ENCODE measurements at regions not wholly inside any gene's neighbourhood (a gene's known extent, or its start where the extent isn't known, plus 50 kb on each side); places are given as distances from the start of the nearest gene placed in this dataset.

- no peak overlapping the region for H3K27ac ChIP-seq (ENCODE audit: low read depth, low read length)
- no peak for DNase-seq (ENCODE audit: low read depth in 4 of 6, low spot score in 6 of 6)
- WGBS (ENCODE audit: insufficient coverage), result no CpG with 5 or more reads among the region's 1 CpG
Observed at GRCh38 chr2:198478361-198478760, 674.0 kb downstream of the PLCL1 start.

DNA sequence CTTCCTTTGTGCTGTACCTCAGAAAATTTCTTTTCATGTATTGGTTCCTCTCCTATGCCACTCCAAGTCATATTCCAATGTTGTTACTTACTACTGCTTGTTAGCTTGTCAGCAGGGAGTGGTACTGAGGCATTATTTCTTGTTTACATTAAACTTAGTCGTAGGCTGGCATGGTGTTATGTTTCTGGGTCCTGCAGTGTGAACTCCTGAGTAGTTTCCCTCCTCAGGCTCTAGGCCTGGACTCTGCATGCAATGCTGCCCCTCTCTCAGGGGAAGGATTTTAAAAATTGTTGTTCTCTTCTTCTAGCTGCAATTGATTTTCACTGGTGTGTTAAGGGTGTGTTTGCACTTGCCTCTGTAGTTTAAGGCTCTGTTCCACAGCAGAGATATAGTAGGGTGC lies 671.6 kb downstream of the PLCL1 start:
- Histone ChIP-seq H3K4me1 (ENCODE audit: control insufficient read depth, insufficient read depth, low read length) (no peaks in the 10 kb centered on the region), H3K4me3 (ENCODE audit: low read depth, low read length) (no peak overlapping the region), H3K9me3 (ENCODE audit: control insufficient read depth, insufficient read depth, low read length) (no peaks in the 10 kb centered on the region), H3K27ac (ENCODE audit: low read depth, low read length) (no peak overlapping the region), H3K27me3 (ENCODE audit: control insufficient read depth, insufficient read depth, low read length) (no peaks in the 10 kb centered on the region), H3K36me3 (ENCODE audit: control insufficient read depth, insufficient read depth, low read length) (no peaks in the 10 kb centered on the region)
- DNase-seq (ENCODE audit: low read depth in 4 of 6, low spot score in 6 of 6), result no peak
- 50% methylated on average over 1 of the region's 1 CpG for WGBS (ENCODE audit: insufficient coverage)

More at GRCh38 chr2:198478361-198478760, 674.0 kb downstream of the PLCL1 start:
- Histone ChIP-seq H3K4me1 (ENCODE audit: control insufficient read depth, insufficient read depth, low read length) (no peaks in the 10 kb centered on the region), H3K27me3 (ENCODE audit: control insufficient read depth, insufficient read depth, low read length) (no peaks in the 10 kb centered on the region), H3K4me3 (ENCODE audit: low read depth, low read length) (no peak overlapping the region), H3K36me3 (ENCODE audit: control insufficient read depth, insufficient read depth, low read length) (no peaks in the 10 kb centered on the region), H3K9me3 (ENCODE audit: control insufficient read depth, insufficient read depth, low read length) (no peaks in the 10 kb centered on the region)

GRCh38 chr2:198471291-198471690 lies 666.9 kb downstream of the PLCL1 start:
- Histone ChIP-seq H3K4me3 (ENCODE audit: low read depth, low read length) (no peak overlapping the region), H3K27me3 (ENCODE audit: control insufficient read depth, insufficient read depth, low read length) (no peaks in the 10 kb centered on the region), H3K27ac (ENCODE audit: low read depth, low read length) (no peak overlapping the region), H3K36me3 (ENCODE audit: control insufficient read depth, insufficient read depth, low read length) (no peaks in the 10 kb centered on the region), H3K9me3 (ENCODE audit: control insufficient read depth, insufficient read depth, low read length) (no peaks in the 10 kb centered on the region), H3K4me1 (ENCODE audit: control insufficient read depth, insufficient read depth, low read length) (no peaks in the 10 kb centered on the region)
- 29% methylated on average over 1 of the region's 2 CpGs for WGBS (ENCODE audit: insufficient coverage)
- no peak for DNase-seq (ENCODE audit: low read depth in 4 of 6, low spot score in 6 of 6)

DNA sequence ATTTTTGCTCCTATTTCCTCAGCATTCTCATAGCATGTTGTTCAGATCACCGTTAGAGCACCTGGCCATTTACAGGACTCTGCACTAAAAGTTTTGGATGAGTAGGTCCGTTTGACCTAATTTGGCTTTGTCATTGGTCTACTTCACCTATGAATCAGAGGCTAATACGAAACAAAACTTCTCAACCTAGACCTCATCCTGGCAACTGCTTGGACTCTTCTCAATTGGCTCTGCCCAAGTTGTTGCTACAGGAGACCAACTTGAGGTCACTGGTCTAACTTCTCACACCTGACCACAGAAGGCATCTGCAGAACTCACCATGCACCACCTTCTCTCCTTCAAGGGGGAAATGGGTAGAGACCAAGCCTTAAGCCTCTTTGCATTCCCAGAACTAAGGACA lies 663.7 kb downstream of the PLCL1 start:
- 92% methylated on average over 2 of the region's 3 CpGs for WGBS (ENCODE audit: insufficient coverage)
- Histone ChIP-seq H3K27me3 (ENCODE audit: control insufficient read depth, insufficient read depth, low read length) (no peaks in the 10 kb centered on the region), H3K27ac (ENCODE audit: low read depth, low read length) (no peak overlapping the region), H3K9me3 (ENCODE audit: control insufficient read depth, insufficient read depth, low read length) (no peaks in the 10 kb centered on the region), H3K36me3 (ENCODE audit: control insufficient read depth, insufficient read depth, low read length) (no peaks in the 10 kb centered on the region), H3K4me3 (ENCODE audit: low read depth, low read length) (no peak overlapping the region), H3K4me1 (ENCODE audit: control insufficient read depth, insufficient read depth, low read length) (no peaks in the 10 kb centered on the region)
- no peak for DNase-seq (ENCODE audit: low read depth in 4 of 6, low spot score in 6 of 6)

- WGBS (ENCODE audit: insufficient coverage), result 80% methylated on average over 2 of the region's 6 CpGs
- DNase-seq (ENCODE audit: low read depth in 4 of 6, low spot score in 6 of 6), result no peak
- no peak overlapping the region for H3K4me3 ChIP-seq (ENCODE audit: low read depth, low read length)
Observed at GRCh38 chr2:198465970-198466369, 661.6 kb downstream of the PLCL1 start.

GRCh38 chr2:198456418-198456817 lies 652.0 kb downstream of the PLCL1 start:
- Histone ChIP-seq H3K4me1 (ENCODE audit: control insufficient read depth, insufficient read depth, low read length) (no peaks in the 10 kb centered on the region), H3K4me3 (ENCODE audit: low read depth, low read length) (no peak overlapping the region), H3K9me3 (ENCODE audit: control insufficient read depth, insufficient read depth, low read length) (no peaks in the 10 kb centered on the region), H3K27me3 (ENCODE audit: control insufficient read depth, insufficient read depth, low read length) (no peaks in the 10 kb centered on the region), H3K27ac (ENCODE audit: low read depth, low read length) (no peak overlapping the region), H3K36me3 (ENCODE audit: control insufficient read depth, insufficient read depth, low read length) (no peaks in the 10 kb centered on the region)
- no peak for DNase-seq (ENCODE audit: low read depth in 4 of 6, low spot score in 6 of 6)
- no CpG with 5 or more reads among the region's 2 CpGs for WGBS (ENCODE audit: insufficient coverage)

More at GRCh38 chr2:198465970-198466369, 661.6 kb downstream of the PLCL1 start:
- peaks cover 3% of the 10 kb centered on the region for H3K9me3 ChIP-seq (ENCODE audit: control insufficient read depth, insufficient read depth, low read length)
- no peaks in the 10 kb centered on the region for H3K36me3 ChIP-seq (ENCODE audit: control insufficient read depth, insufficient read depth, low read length)
- no peaks in the 10 kb centered on the region for H3K4me1 ChIP-seq (ENCODE audit: control insufficient read depth, insufficient read depth, low read length)
- H3K27ac ChIP-seq (ENCODE audit: low read depth, low read length), result no peak overlapping the region
- no peaks in the 10 kb centered on the region for H3K27me3 ChIP-seq (ENCODE audit: control insufficient read depth, insufficient read depth, low read length)

GRCh38 chr2:198453866-198454265 lies 649.5 kb downstream of the PLCL1 start:
- H3K4me1 ChIP-seq (ENCODE audit: control insufficient read depth, insufficient read depth, low read length), result no peaks in the 10 kb centered on the region
- DNase-seq (ENCODE audit: low read depth in 4 of 6, low spot score in 6 of 6), result no peak
- H3K36me3 ChIP-seq (ENCODE audit: control insufficient read depth, insufficient read depth, low read length), result no peaks in the 10 kb centered on the region
- 94% methylated on average over 2 of the region's 2 CpGs for WGBS (ENCODE audit: insufficient coverage)
- no peak overlapping the region for H3K27ac ChIP-seq (ENCODE audit: low read depth, low read length)
- H3K9me3 ChIP-seq (ENCODE audit: control insufficient read depth, insufficient read depth, low read length), result no peaks in the 10 kb centered on the region
- H3K4me3 ChIP-seq (ENCODE audit: low read depth, low read length), result no peak overlapping the region
- no peaks in the 10 kb centered on the region for H3K27me3 ChIP-seq (ENCODE audit: control insufficient read depth, insufficient read depth, low read length)

DNA sequence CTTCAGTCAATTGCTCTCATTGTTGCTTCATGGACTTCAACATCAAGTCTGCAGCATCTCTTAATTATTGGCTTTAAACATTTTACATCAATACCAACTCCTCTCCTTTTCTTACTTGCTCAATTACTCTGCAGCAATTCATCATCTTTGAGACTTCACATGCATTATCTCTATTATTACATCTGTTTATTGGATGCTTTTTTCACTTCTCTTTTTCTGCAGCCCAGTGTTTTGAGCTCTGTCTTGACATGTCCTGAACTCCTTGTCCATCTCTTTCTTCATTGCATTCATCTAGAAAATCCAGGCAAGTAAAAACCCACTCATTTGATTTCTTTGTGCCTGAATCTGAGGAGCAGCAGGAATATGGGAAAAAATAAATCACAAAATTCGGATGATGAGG lies 647.9 kb downstream of the PLCL1 start:
- Histone ChIP-seq H3K36me3 (ENCODE audit: control insufficient read depth, insufficient read depth, low read length) (no peaks in the 10 kb centered on the region), H3K4me3 (ENCODE audit: low read depth, low read length) (no peak overlapping the region), H3K27me3 (ENCODE audit: control insufficient read depth, insufficient read depth, low read length) (no peaks in the 10 kb centered on the region), H3K9me3 (ENCODE audit: control insufficient read depth, insufficient read depth, low read length) (no peaks in the 10 kb centered on the region), H3K27ac (ENCODE audit: low read depth, low read length) (no peak overlapping the region), H3K4me1 (ENCODE audit: control insufficient read depth, insufficient read depth, low read length) (no peaks in the 10 kb centered on the region)
- WGBS (ENCODE audit: insufficient coverage), result no CpG with 5 or more reads among the region's 1 CpG
- DNase-seq (ENCODE audit: low read depth in 4 of 6, low spot score in 6 of 6), result no peak

DNA sequence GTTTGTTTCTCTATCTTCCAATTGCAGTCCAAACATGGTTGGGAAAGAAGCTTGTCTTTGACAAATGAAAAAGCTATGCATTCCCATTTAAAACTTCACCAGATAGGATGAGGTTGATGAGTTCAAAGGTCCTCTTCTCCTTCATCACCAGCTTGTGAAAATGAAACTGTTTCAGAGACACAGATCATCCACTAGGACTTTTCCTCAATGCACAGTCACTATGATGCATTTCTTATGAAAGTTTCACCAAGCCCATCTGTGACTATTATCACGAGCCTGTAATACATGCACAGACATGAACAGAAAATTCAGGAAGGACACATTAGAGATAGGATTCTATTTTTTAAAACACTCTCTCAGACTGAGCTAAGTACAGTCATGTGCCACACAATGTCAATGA lies 644.4 kb downstream of the PLCL1 start:
- no peaks in the 10 kb centered on the region for H3K27me3 ChIP-seq (ENCODE audit: control insufficient read depth, insufficient read depth, low read length)
- no CpG with 5 or more reads among the region's 1 CpG for WGBS (ENCODE audit: insufficient coverage)
- H3K9me3 ChIP-seq (ENCODE audit: control insufficient read depth, insufficient read depth, low read length), result no peaks in the 10 kb centered on the region
- no peak overlapping the region for H3K27ac ChIP-seq (ENCODE audit: low read depth, low read length)
- H3K36me3 ChIP-seq (ENCODE audit: control insufficient read depth, insufficient read depth, low read length), result no peaks in the 10 kb centered on the region
- H3K4me1 ChIP-seq (ENCODE audit: control insufficient read depth, insufficient read depth, low read length), result no peaks in the 10 kb centered on the region
- no peak for DNase-seq (ENCODE audit: low read depth in 4 of 6, low spot score in 6 of 6)
- no peak overlapping the region for H3K4me3 ChIP-seq (ENCODE audit: low read depth, low read length)

- Histone ChIP-seq H3K27me3 (ENCODE audit: control insufficient read depth, insufficient read depth, low read length) (no peaks in the 10 kb centered on the region), H3K27ac (ENCODE audit: low read depth, low read length) (no peak overlapping the region), H3K4me1 (ENCODE audit: control insufficient read depth, insufficient read depth, low read length) (no peaks in the 10 kb centered on the region), H3K4me3 (ENCODE audit: low read depth, low read length) (no peak overlapping the region), H3K9me3 (ENCODE audit: control insufficient read depth, insufficient read depth, low read length) (no peaks in the 10 kb centered on the region), H3K36me3 (ENCODE audit: control insufficient read depth, insufficient read depth, low read length) (no peaks in the 10 kb centered on the region)
- WGBS (ENCODE audit: insufficient coverage), result 85% methylated on average over 2 of the region's 2 CpGs
- DNase-seq (ENCODE audit: low read depth in 4 of 6, low spot score in 6 of 6), result no peak
Observed at GRCh38 chr2:198444800-198445287, 640.5 kb downstream of the PLCL1 start.

Data from spinal cord (tissue), 9 donors.